ENCODE measurements at regions not wholly inside any gene's neighbourhood (a gene's known extent, or its start where the extent isn't known, plus 50 kb on each side); places are given as distances from the start of the nearest gene placed in this dataset.

DNA sequence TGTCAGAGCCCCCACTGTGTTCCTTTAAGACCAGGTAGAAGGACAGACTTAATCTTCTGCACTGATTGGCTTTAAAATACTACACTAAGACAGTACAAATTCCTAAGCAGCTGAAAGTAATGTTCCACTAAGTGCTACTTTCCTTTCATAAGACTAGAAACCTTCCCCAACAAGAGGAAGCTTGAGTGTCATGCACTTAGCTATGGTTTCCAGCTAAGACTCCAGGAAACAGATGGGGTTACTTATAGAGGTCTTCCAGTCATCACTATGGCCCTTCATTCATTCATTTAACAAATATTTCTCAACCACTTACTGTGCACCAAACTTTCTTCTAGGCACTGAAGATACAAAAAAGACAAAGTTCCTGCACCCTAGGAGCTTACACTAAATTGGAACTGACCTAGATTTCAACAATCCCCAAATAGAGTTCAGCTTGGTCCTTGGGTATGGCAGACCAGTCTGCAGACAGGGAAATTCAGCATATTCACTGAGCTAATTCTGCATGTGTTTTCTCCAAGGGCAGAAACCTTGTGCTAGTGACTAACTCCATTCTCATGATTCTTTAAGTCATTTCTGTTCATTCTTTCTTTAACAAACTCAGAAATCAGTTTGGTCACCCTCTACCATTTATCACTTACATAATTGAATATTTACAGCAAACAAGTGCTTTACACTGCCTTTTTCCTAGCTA is 178.4 kb upstream of the MTNR1B start:
- Histone ChIP-seq H3K4me3 (ENCODE audit: low read depth, low read length) (no peak overlapping the region), H3K9me3 (no peaks in the 10 kb centered on the region), H3K36me3 (ENCODE audit: control insufficient read depth, insufficient read depth, low read length) (no peaks in the 10 kb centered on the region), H3K4me1 (no peaks in the 10 kb centered on the region), H3K27me3 (replicated peaks; ENCODE audit: control insufficient read depth, insufficient read depth, low read length) (no peaks in the 10 kb centered on the region)
- TF ChIP-seq, protein P1, sequence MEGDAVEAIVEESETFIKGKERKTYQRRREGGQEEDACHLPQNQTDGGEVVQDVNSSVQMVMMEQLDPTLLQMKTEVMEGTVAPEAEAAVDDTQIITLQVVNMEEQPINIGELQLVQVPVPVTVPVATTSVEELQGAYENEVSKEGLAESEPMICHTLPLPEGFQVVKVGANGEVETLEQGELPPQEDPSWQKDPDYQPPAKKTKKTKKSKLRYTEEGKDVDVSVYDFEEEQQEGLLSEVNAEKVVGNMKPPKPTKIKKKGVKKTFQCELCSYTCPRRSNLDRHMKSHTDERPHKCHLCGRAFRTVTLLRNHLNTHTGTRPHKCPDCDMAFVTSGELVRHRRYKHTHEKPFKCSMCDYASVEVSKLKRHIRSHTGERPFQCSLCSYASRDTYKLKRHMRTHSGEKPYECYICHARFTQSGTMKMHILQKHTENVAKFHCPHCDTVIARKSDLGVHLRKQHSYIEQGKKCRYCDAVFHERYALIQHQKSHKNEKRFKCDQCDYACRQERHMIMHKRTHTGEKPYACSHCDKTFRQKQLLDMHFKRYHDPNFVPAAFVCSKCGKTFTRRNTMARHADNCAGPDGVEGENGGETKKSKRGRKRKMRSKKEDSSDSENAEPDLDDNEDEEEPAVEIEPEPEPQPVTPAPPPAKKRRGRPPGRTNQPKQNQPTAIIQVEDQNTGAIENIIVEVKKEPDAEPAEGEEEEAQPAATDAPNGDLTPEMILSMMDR (IDR thresholded peaks at IDR 0.05; ENCODE audit: insufficient read depth in 1 of 2, low read depth in 1 of 2, low read length in 1 of 2, severe bottlenecking in 1 of 2, unreplicated experiment in 1 of 2): no peak
- ChIA-PET CTCF (interaction anchor here (0.6 kb wide), 1 partner anchor 298 kb away, joined by 3 read pairs; no protein-coding TSS in a partner anchor), POLR2A (no interaction called here)
- Mint-ChIP-seq H3K36me3 (ENCODE audit: insufficient read depth, unreplicated experiment) (no peaks in the 10 kb centered on the region), H3K27me3 (ENCODE audit: insufficient read depth, unreplicated experiment) (peaks cover 6% of the 10 kb centered on the region), H3K4me1 (ENCODE audit: low read depth, unreplicated experiment) (no peaks in the 10 kb centered on the region), H3K27ac (ENCODE audit: unreplicated experiment) (no peak overlapping the region), H3K4me3 (ENCODE audit: unreplicated experiment) (no peak overlapping the region), H3K9me3 (ENCODE audit: unreplicated experiment) (no peaks in the 10 kb centered on the region)
- intact Hi-C loops (cut with micrococcal nuclease; ENCODE audit: unreplicated experiment): no loop called here
- no peak for DNase-seq
- BruUV-seq (replicated peaks): no TSS peak

DNA sequence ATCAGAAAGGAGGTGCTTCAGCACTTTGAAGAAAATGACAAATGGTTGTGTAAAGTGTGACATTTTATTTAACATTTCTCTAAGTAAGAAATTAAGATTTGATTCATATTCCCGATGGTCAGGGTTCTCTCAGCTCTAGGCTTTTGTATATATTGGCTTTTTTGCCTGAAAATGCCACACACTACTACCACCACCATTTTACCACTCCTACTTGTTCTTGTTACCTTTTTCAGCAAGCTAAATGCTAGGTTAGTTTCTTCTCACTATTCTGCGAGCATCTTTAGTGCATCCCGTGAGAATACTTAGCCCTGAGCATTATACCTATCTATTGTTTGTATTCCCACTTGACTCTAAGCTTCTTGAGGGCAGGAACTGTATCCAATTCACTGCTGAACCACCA is 177.6 kb upstream of the MTNR1B start:
- Mint-ChIP-seq H3K36me3 (ENCODE audit: insufficient read depth, unreplicated experiment) (no peaks in the 10 kb centered on the region), H3K4me1 (ENCODE audit: low read depth, unreplicated experiment) (no peaks in the 10 kb centered on the region), H3K27me3 (ENCODE audit: insufficient read depth, unreplicated experiment) (peaks cover 6% of the 10 kb centered on the region), H3K9me3 (ENCODE audit: unreplicated experiment) (no peaks in the 10 kb centered on the region), H3K4me3 (ENCODE audit: unreplicated experiment) (no peak overlapping the region), H3K27ac (ENCODE audit: unreplicated experiment) (no peak overlapping the region)
- Histone ChIP-seq H3K9me3 (no peaks in the 10 kb centered on the region), H3K36me3 (ENCODE audit: control insufficient read depth, insufficient read depth, low read length) (no peaks in the 10 kb centered on the region), H3K4me3 (ENCODE audit: low read depth, low read length) (no peak overlapping the region), H3K4me1 (no peaks in the 10 kb centered on the region), H3K27me3 (replicated peaks; ENCODE audit: control insufficient read depth, insufficient read depth, low read length) (no peaks in the 10 kb centered on the region)
- TF ChIP-seq, protein P1 (IDR thresholded peaks at IDR 0.05; ENCODE audit: insufficient read depth in 1 of 2, low read depth in 1 of 2, low read length in 1 of 2, severe bottlenecking in 1 of 2, unreplicated experiment in 1 of 2): no peak
- CTCF ChIA-PET: no interaction called here
- BruUV-seq (replicated peaks): no TSS peak
- POLR2A ChIA-PET: no interaction called here
- intact Hi-C loops (cut with micrococcal nuclease; ENCODE audit: unreplicated experiment): no loop called here
- DNase-seq: no peak

DNA sequence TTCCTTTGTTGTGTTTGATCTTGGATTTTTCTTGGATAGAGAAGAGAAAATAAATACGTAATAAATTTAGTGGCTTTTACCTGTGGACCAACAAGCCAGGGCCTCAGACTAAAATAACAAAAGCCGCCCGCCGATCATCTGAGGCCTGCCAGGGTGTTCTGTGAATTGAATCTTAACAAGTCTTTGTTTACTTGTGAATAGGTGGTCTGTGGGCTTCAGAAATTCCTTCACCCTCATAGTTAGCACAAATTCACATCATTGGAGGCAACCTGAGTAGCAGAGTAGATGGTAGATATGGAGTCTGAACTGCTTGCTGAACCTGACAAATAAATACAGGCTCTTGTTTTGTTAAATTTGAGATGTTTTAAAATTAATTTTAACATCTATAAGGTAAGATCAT is 176.3 kb upstream of the MTNR1B start:
- Mint-ChIP-seq H3K4me3 (ENCODE audit: unreplicated experiment) (no peak overlapping the region), H3K27ac (ENCODE audit: unreplicated experiment) (no peak overlapping the region), H3K36me3 (ENCODE audit: insufficient read depth, unreplicated experiment) (no peaks in the 10 kb centered on the region), H3K9me3 (ENCODE audit: unreplicated experiment) (no peaks in the 10 kb centered on the region), H3K27me3 (ENCODE audit: insufficient read depth, unreplicated experiment) (peaks cover 9% of the 10 kb centered on the region), H3K4me1 (ENCODE audit: low read depth, unreplicated experiment) (no peaks in the 10 kb centered on the region)
- DNase-seq: no peak
- Histone ChIP-seq H3K36me3 (ENCODE audit: control insufficient read depth, insufficient read depth, low read length) (no peaks in the 10 kb centered on the region), H3K9me3 (no peaks in the 10 kb centered on the region), H3K27me3 (replicated peaks; ENCODE audit: control insufficient read depth, insufficient read depth, low read length) (no peaks in the 10 kb centered on the region), H3K4me1 (no peaks in the 10 kb centered on the region), H3K4me3 (ENCODE audit: low read depth, low read length) (no peak overlapping the region)
- ChIA-PET CTCF (no interaction called here), POLR2A (no interaction called here)
- intact Hi-C loops (cut with micrococcal nuclease; ENCODE audit: unreplicated experiment): no loop called here
- no TSS peak for BruUV-seq (replicated peaks)
- TF ChIP-seq, protein P1 (IDR thresholded peaks at IDR 0.05; ENCODE audit: insufficient read depth in 1 of 2, low read depth in 1 of 2, low read length in 1 of 2, severe bottlenecking in 1 of 2, unreplicated experiment in 1 of 2): no peak

All from Caco-2 (cell line).